ENCODE measurements at regions not wholly inside any gene's neighbourhood (a gene's known extent, or its start where the extent isn't known, plus 50 kb on each side); places are given as distances from the start of the nearest gene placed in this dataset.

- no peak for DNase-seq
Measured at GRCh38 chr6:43946641-43947363, 176.8 kb downstream of the VEGFA start.

DNA sequence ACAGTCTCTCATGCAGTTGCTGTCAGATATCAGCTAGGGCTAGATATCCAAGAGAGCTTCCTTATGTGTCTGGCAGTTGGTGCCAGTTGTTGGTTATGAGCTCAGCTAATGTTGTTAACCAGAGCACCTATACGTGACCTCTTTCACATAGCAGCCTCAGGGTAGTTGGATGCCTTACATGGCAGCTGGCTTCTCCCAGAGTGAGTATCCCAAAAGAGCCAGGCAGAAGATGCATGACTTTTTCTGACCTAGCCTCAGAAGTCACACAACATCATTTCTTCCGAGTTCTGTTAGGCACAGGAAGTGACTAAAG lies 175.7 kb downstream of the VEGFA start:
- DNase-seq, result peak; percentile 47

GRCh38 chr6:43944908-43945767 lies 175.1 kb downstream of the VEGFA start:
- peak; percentile 57 for DNase-seq

DNA sequence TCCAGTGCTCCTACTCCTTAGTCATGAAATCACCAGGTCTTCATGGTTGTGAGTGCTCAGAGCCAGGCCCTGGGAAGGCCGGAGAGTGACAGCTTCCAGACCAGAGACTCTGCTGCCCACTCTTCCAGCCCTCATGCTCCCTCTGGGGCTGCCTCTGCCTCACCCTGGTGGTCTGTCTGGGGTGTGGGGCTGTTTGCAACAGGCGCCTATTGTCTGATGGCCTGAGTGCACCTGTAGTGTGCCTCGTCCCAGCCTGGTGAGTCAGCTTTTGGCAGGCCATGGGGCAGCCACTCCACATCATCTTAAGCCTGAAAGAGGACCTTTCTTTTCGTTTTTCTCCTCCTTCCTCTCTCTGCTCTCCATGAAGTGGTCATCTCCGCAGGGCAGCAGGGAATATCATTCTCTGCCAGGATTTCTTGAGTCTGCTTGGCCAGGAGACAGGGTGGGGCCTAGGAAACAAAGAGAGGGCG lies 173.8 kb downstream of the VEGFA start:
- DNase-seq, result peak; percentile 92

DNA sequence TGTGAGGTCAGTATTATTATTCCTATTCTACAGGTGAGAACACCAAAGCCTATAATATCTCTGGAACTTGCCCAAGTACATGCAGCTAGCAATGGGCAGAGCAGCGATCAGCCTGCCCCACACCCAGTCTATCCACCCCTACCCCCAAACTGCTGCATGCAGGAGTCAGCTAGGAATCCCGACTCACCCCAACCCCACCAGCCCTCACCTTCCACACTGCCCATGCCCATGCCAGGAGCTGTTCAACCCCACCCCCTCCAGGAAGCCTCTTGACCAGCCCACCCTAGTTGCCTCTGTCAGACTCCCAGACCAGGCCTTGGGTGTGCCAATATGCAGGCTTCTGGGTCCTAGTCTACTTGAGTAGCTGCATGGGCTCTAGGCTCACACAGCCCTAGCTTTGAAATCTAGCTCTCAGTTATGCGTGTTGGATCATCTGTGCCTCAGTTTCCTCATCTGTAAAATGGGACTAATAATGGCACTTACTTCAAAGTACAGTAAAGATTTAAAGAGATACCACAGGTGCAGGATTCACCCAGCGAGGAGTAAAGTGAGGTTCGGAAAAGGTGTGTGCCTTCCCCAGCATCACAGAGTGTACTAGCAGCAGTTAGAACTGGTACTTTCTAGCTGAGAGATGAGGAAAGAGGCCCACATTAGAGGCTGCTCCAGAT lies 173.2 kb downstream of the VEGFA start:
- DNase-seq, result peak; percentile 35

- DNase-seq, result no peak
Measured at GRCh38 chr6:43942616-43943015, 172.6 kb downstream of the VEGFA start.

DNA sequence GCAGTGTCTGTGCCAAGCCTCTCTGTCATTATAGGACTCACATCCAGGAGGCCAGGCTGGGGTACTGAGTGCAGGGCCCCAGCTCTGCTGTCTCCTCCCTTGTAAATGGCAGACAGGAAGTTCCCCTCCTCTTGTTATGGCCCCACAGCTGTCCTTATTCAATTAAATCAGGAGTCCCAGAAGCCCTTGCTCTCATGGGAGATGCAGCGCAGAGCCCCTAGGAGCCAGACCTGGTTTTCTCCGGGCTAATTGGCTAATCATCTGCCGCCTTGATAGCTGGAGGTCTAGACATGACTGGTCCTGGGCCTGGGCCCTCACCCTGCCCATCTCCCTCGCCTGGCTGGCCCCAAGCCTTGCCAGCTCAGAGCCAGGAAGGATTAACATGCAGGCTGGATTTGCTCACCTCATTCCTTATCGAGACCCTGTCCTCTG lies 172.0 kb downstream of the VEGFA start:
- DNase-seq, result peak; percentile 63

- peak; percentile 50 for DNase-seq
Measured at GRCh38 chr6:43941174-43941573, 171.2 kb downstream of the VEGFA start.

DNA sequence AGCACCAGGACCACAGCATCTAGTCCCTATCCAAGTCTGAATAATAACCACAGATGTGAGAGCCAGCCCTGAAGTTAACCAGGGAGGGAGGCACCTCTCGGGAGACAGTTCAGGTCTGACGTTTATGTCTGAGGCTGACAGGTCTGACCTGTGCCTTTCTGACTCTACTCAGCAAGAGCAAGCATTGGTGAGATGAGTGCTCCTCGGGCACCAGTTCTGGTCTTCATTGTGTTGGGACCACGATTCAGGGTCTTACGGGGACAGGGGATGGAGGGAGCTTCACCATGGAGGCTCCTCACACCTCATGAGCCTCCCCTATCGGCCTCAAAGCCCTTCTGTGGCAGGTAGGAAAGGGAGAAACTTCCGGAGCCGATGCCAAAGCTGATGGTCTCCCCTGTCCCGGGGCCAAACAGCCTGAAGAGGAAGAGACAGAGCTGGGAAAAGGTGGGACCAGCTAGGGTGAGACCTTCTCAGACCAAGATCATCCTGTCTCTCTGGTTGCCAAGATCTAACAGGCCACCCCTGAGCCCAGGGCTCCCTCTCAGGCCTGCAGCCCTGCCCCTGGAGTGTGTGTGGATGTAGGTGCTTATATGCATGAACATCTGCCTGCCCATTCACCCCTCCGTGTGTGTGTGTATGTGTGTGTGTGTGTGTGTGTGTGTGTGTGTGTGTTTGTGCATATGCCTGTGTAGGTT lies 170.5 kb downstream of the VEGFA start:
- peak; percentile 48 for DNase-seq

DNA sequence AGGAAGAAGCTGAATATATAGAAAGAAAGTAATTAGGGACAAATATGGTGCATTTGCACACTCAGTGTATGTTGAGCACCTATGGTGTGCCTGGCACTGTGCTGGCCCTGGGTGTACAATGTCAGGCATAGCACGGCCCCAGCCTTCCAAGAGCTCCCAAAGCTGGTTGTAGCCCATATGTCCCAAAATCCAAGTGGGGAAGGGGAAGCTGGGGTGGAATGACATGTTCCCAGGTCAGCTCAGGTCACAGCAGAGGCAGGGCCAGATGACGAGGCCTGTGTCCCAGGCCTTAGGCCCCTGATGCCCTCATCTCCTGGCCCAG lies 170.0 kb downstream of the VEGFA start:
- no peak for DNase-seq

GRCh38 chr6:43939281-43940070 lies 169.5 kb downstream of the VEGFA start:
- peak; percentile 49 for DNase-seq

DNA sequence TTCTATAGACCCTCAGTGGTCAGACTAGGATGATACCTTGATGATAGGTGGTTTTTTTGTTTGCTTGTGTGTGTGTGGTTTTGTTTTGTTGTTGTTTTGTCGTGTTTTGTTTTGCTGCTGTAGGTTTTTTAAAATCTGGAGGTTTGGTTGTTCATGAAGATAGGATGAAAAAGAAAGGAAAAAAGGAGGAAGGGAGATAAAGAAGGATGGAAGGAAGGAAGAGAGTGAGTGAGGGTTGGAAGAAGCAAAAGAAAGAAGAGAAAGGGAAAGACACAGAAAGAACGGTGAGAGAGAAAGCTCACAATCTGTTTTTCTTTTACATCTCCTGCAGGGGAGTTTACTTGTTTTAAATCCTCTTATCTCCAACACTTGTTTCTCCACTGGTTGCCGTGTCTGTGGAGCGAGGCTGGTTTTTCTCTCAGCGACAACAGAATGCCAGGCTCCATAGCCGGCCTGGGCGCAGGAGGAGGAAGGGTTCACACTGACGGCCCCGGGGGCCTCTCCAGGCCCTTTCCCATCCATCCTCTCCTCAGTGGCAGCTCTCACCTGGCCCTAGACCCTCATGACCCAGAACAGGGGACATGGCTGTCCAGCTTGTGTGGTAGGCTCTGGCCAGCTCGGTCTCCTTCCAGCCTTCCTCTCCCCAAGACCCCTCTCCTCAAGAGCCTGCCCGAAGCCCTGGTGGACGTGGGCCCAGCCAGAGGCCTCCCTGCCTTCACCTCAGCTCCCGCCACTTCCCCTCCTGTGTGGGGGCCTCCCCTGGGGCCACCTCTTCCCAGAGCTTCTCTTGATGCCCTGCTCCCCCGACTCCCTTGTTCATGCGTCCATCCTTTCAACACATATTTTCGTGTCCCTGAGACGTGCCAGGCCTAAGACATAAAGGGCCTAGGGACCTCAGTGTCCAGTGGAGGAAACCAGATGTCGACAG lies 168.4 kb downstream of the VEGFA start:
- DNase-seq, result peak; percentile 55

- DNase-seq, result peak; percentile 89
Measured at GRCh38 chr6:43937236-43938177, 167.5 kb downstream of the VEGFA start.

DNA sequence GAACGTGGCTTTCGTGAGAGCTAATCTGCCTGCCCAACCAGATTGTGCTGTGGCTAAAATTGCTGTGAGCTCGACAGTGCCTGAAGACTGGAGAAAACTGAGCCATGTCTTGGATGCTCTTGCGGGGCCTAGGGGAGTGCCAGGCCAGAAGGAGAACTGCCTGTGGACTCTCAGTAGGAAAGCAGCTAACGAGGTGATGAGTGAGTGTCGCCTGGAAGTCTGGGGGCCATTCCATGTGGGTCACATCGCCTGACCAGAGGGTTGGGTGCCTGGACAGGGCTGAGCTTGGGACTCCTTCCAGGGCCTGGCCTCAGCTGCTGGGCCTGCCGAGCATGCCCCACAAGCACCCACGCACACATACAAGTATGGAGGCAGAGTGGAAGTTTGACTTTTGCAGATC lies 166.5 kb downstream of the VEGFA start:
- DNase-seq, result peak; percentile 59

GRCh38 chr6:43935921-43936439 lies 166.0 kb downstream of the VEGFA start:
- DNase-seq, result peak; percentile 39

GRCh38 chr6:43934803-43935602 lies 165.0 kb downstream of the VEGFA start:
- peak; percentile 34 for DNase-seq

DNA sequence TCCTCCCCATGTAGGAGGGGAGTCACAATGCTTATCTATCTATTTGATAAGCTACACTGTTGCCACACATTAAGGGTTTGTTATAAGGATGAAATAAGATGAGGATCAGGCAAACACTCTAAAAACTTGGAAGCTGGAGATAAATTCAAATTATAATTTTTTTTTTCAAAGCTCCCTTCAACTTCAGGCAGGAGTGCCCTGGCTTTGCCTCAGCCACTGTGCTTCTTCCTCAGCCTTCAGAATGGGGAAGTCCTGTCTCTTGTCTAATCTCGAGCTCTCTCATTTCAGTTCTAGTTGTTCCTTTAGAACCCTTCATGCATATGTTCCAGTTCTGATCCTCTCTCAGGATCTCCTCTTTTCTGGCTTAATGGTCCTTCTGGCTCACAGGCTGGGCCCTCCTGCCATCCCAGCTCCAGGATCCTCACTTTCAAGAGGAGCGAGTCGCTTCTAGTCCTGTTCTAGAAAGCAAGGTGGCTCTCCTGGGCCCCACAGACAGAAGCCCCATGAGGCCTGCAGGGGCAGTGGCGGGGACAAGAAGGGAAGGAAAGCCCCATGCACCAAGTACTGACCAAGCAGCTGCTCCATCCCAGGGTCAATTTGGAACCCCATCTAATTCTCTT lies 164.3 kb downstream of the VEGFA start:
- peak; percentile 15 for DNase-seq

DNA sequence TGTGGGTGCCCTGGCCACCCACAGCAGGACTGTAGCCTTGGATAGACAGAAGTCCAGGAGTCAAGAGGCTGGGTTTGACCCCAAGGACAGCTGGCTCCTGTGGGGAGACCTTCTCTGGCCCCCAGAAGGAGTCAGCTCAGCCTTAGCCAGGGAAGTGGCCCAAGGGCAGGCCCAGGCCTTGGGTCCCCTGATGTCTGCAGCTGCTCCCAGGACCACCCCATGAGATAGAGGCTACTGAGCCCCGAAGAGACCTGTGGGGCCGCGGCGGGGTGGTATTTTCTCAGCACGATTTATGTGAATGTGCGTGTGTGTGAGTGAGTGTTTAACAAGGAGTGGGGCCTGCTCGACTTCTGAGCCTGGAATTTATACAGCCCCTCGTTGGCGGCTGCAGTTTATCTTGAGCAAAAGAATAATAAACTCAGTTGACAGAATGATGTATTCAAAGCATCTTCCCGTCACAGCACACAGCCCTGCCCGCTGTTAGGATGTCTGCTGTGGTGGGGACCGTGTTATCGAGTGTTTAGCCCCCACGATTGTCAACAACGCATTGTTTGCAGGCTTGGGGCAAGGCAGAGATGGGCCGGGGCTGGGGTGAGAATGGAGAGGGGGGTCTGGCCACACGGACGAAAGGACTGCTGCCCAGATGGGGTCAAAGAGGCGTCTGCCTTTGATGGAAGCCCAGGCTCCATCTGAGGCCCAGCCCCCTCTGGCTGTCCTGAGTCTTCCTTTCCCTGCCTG lies 163.3 kb downstream of the VEGFA start:
- DNase-seq, result no peak

Data from islet precursor cell (in vitro differentiated cells).